AG08396 (cell line): ENCODE measurements at regions not wholly inside any gene's neighbourhood (a gene's known extent, or its start where the extent isn't known, plus 50 kb on each side); places are given as distances from the start of the nearest gene placed in this dataset.
"Not testable (repeated sequence)": the region's sequence is repeated elsewhere in the genome, so short reads cannot be mapped to it uniquely, and the experiment has no call there.

ENCODE experiments used
- DNase-seq: peaks from one replicate; pipeline ENCODE4 v3.0.0; 2012; ENCODE audit warnings: low spot score, mixed read lengths

- DNase-seq = no peak
These were observed 868.6 kb downstream of the TBL1XR1 start for GRCh38 chr3:176328666-176329065.

GRCh38 chr3:176328198-176328597, 869.1 kb downstream of the TBL1XR1 start:
- DNase-seq = no peak

GRCh38 chr3:176326894-176327490, 870.3 kb downstream of the TBL1XR1 start:
- DNase-seq = not testable (repeated sequence)

- DNase-seq = not testable (repeated sequence)
These were observed 875.8 kb downstream of the TBL1XR1 start for GRCh38 chr3:176321532-176321931.

- DNase-seq = no peak
These were observed 876.2 kb downstream of the TBL1XR1 start for GRCh38 chr3:176321099-176321498.

GRCh38 chr3:176313426-176313825, 883.9 kb downstream of the TBL1XR1 start:
- DNase-seq = no peak

- DNase-seq = no peak
These were observed 886.6 kb downstream of the TBL1XR1 start for GRCh38 chr3:176310641-176311040.

- DNase-seq = no peak
These were observed 895.0 kb downstream of the TBL1XR1 start for GRCh38 chr3:176302271-176302670.

GRCh38 chr3:176296066-176296597, 901.1 kb downstream of the TBL1XR1 start:
- no peak for DNase-seq

- no peak for DNase-seq
These were observed 904.0 kb downstream of the TBL1XR1 start for GRCh38 chr3:176293276-176293675.

- no peak for DNase-seq
These were observed 910.7 kb downstream of the TBL1XR1 start for GRCh38 chr3:176286476-176287085.

GRCh38 chr3:176275538-176275937, 921.7 kb downstream of the TBL1XR1 start:
- no peak for DNase-seq

GRCh38 chr3:176275113-176275512, 922.2 kb downstream of the TBL1XR1 start:
- no peak for DNase-seq

GRCh38 chr3:176274161-176274560, 923.1 kb downstream of the TBL1XR1 start:
- DNase-seq = no peak

- no peak for DNase-seq
These were observed 935.2 kb downstream of the TBL1XR1 start for GRCh38 chr3:176262071-176262470.

- no peak for DNase-seq
These were observed 950.1 kb downstream of the TBL1XR1 start for GRCh38 chr3:176247191-176247590.

- DNase-seq = no peak
These were observed 977.3 kb downstream of the TBL1XR1 start for GRCh38 chr3:176219970-176220369.

GRCh38 chr3:176214758-176215157, 982.5 kb downstream of the TBL1XR1 start:
- DNase-seq = no peak

- DNase-seq = not testable (repeated sequence)
These were observed 984.0 kb downstream of the TBL1XR1 start for GRCh38 chr3:176213314-176213713.

GRCh38 chr3:176208915-176209314, 988.4 kb downstream of the TBL1XR1 start:
- DNase-seq = no peak

GRCh38 chr3:176208283-176208682, 989.0 kb downstream of the TBL1XR1 start:
- DNase-seq = no peak

- no peak for DNase-seq
These were observed 990.5 kb downstream of the TBL1XR1 start for GRCh38 chr3:176206809-176207208.

- no peak for DNase-seq
These were observed 994.6 kb downstream of the TBL1XR1 start for GRCh38 chr3:176202652-176203051.
